K562 (cell line): ENCODE measurements at regions not wholly inside any gene's neighbourhood (a gene's known extent, or its start where the extent isn't known, plus 50 kb on each side); places are given as distances from the start of the nearest gene placed in this dataset.

Experiments used
- ATAC-seq: fragments of 200-7000 bp; cut with Tn5 transposase; 3 replicates; pipeline ENCODE4 v1.9.1; 2020; ENCODE audit warnings: moderate library complexity
- BruUV-seq: library from RNA; stranded (reverse); fragments of 400-500 nt; replicated peaks from 2 replicates; lab custom pipeline; 2021; lab: Mats Ljungman, UMichigan
- CTCF ChIA-PET: fragments of 300-600 bp; formaldehyde crosslinking; extraction: SDS; loops from one replicate; lab custom pipeline; 2021; ENCODE audit warnings: low intra/inter-chr PET ratio; lab: Yijun Ruan, JAX
- POLR2A ChIA-PET: fragments of 300-600, 350-650 bp; sonication (Branson Sonifier 250); formaldehyde crosslinking; extraction: SDS; loops from one replicate; lab custom pipeline; 2021; ENCODE audit warnings: antibody characterized with exemption, inconsistent platforms; lab: Yijun Ruan, JAX
- DNase-seq, 4 experiments: peaks; one replicate each; pipeline versions ENCODE4 v3.0.0 to v3.0.0-alpha.2; 2011 to 2018; ENCODE audit warnings: low spot score in 3 of 4, mixed read lengths in 3 of 4; ENCODE audit errors: extremely low read depth in 1 of 4
- FAIRE-seq: peaks from 2 replicates; lab custom pipeline; 2011; peaks lifted over from hg19 to GRCh38; lab: Jason Lieb, UNC
- H2AFZ ChIP-seq: 2 replicates; pipeline ENCODE4 v1.6.0; 2011; ENCODE audit warnings: low read depth, low read length, control low read depth, inconsistent platforms
- H3K27ac ChIP-seq: fragments of 200-600 bp; 3 replicates; pipeline ENCODE4 v1.8.0; 2011; ENCODE audit warnings: low read depth, mild to moderate bottlenecking, control low read depth, inconsistent platforms, low read length, moderate library complexity, mixed read lengths; ENCODE audit errors: extremely low read depth
- H3K27me3 ChIP-seq, 2 experiments: fragments of 300-600 bp in 1 of 2; 2 replicates in 1 of 2; 3 replicates in 1 of 2; pipeline versions ENCODE4 v1.6.0 to v1.8.0; 2011; ENCODE audit warnings: inconsistent platforms in 2 of 2, low read length in 2 of 2, mild to moderate bottlenecking in 1 of 2, mixed read lengths in 1 of 2, moderate library complexity in 1 of 2; ENCODE audit not compliant: control insufficient read depth in 2 of 2, insufficient read depth in 2 of 2
- H3K36me3 ChIP-seq: fragments of 300-600 bp; 3 replicates; pipeline ENCODE4 v1.8.0; 2011; ENCODE audit warnings: mild to moderate bottlenecking, low read length, inconsistent platforms; ENCODE audit not compliant: control insufficient read depth, insufficient read depth
- H3K4me1 ChIP-seq, 2 experiments: fragments of 200-600 bp in 1 of 2; replicated peaks in 1 of 2; 2 replicates in 1 of 2; 3 replicates in 1 of 2; pipeline versions ENCODE4 v1.5.1 to v1.8.0; 2011; ENCODE audit warnings: inconsistent platforms in 2 of 2, low read length in 2 of 2, mild to moderate bottlenecking in 1 of 2, mixed read lengths in 1 of 2, moderate library complexity in 1 of 2; ENCODE audit not compliant: control insufficient read depth in 2 of 2, insufficient read depth in 2 of 2
- H3K4me2 ChIP-seq: 2 replicates; pipeline ENCODE4 v1.6.1; 2011; ENCODE audit warnings: low read length, control low read depth, inconsistent platforms, mixed read lengths; ENCODE audit not compliant: insufficient read depth
- H3K4me3 ChIP-seq: fragments of 200-600 bp; sonication (generic), shearing (Covaris generic); 2 replicates; pipeline ENCODE4 v1.5.1; 2016; ENCODE audit warnings: control low read depth, inconsistent platforms
- H3K79me2 ChIP-seq: fragments of 200-600 bp; 3 replicates; pipeline ENCODE4 v1.8.0; 2011; ENCODE audit warnings: low read length, inconsistent platforms; ENCODE audit not compliant: control insufficient read depth, insufficient read depth
- H3K9ac ChIP-seq, 2 experiments: 2 replicates each; pipeline versions ENCODE4 v1.6.0 to v1.6.1; 2011; ENCODE audit warnings: low read depth in 2 of 2, low read length in 2 of 2, control low read depth in 1 of 2, inconsistent platforms in 1 of 2, mild to moderate bottlenecking in 1 of 2, mixed read lengths in 1 of 2; ENCODE audit not compliant: insufficient read depth in 1 of 2
- H3K9me1 ChIP-seq: one replicate; pipeline ENCODE4 v1.6.0; 2011; ENCODE audit warnings: inconsistent platforms, mild to moderate bottlenecking, low read length, moderate library complexity; ENCODE audit not compliant: control insufficient read depth, insufficient read depth
- H3K9me3 ChIP-seq: replicated peaks from 2 replicates; pipeline ENCODE4 v1.5.1; 2011; ENCODE audit warnings: low read depth, low read length, inconsistent platforms; ENCODE audit not compliant: control insufficient read depth, insufficient read depth
- H4K20me1 ChIP-seq: replicated peaks from 2 replicates; pipeline ENCODE4 v1.6.1; 2011; ENCODE audit warnings: low read length, inconsistent platforms, mixed read lengths; ENCODE audit not compliant: control insufficient read depth, insufficient read depth
- FOXO4 ChIP-seq: fragments of 450-650 bp; formaldehyde crosslinking; IDR thresholded peaks from 2 replicates; pipeline ENCODE4 v1.4.0; 2020; ENCODE audit warnings: mild to moderate bottlenecking, moderate library complexity
- HCFC1 ChIP-seq: IDR thresholded peaks from 2 replicates; pipeline ENCODE4 v1.6.1; 2012; ENCODE audit warnings: low read depth, low read length, improper control_type of control experiment
- KDM2B ChIP-seq: fragments of 250-450 bp; sonication (Bioruptor Pico); IDR thresholded peaks from 2 replicates; pipeline ENCODE4 v1.8.0; 2021; ENCODE audit warnings: mild to moderate bottlenecking, moderate library complexity
- RBM34 ChIP-seq: fragments of 200-400 bp; formaldehyde crosslinking; IDR thresholded peaks from 2 replicates; pipeline ENCODE4 v1.6.1; 2018; ENCODE audit warnings: low read length, borderline replicate concordance; ENCODE audit not compliant: insufficient read depth
- SMC3 ChIP-seq: conservative IDR thresholded peaks from 2 replicates; pipeline ENCODE4 v1.6.1; 2011; ENCODE audit warnings: low read depth, low read length, improper control_type of control experiment; ENCODE audit not compliant: insufficient read depth
- ZNF134 ChIP-seq: fragments of 250-450 bp; sonication (Bioruptor Pico); conservative IDR thresholded peaks from 2 replicates; pipeline ENCODE4 v1.4.0; 2020
- ZNF232 ChIP-seq: sonication (generic); formaldehyde crosslinking; IDR thresholded peaks from 2 replicates; pipeline ENCODE4 v1.8.0; 2022; ENCODE audit warnings: mild to moderate bottlenecking, missing genetic modification reagents
- ZNF253 ChIP-seq: fragments of 250-450 bp; sonication (Bioruptor Pico); conservative IDR thresholded peaks from 2 replicates; pipeline ENCODE4 v1.6.1; 2021; ENCODE audit warnings: mild to moderate bottlenecking
- ZNF324 ChIP-seq: fragments of 250-450 bp; sonication (Bioruptor Pico); IDR thresholded peaks from 2 replicates; pipeline ENCODE4 v1.4.0; 2020; ENCODE audit warnings: mild to moderate bottlenecking
- ZNF436 ChIP-seq: fragments of 250-450, 450-650 bp; sonication (Bioruptor Pico); formaldehyde crosslinking; IDR thresholded peaks from 2 replicates; pipeline ENCODE4 v1.7.0; 2020; ENCODE audit warnings: mild to moderate bottlenecking
- WGBS: fragments of 100-300 bp; shearing (Covaris generic); methylation state at CpG from one replicate; pipeline ENCODE4 v1.1.6; 2016; ENCODE audit warnings: low coverage, mixed read lengths; ENCODE audit not compliant: insufficient coverage; ENCODE audit errors: missing lambda C conversion rate; 5-methylcytosine and 5-hydroxymethylcytosine counted together
- in situ Hi-C: fragments of 300-500 bp; cut with MboI; formaldehyde crosslinking; loops from 4 replicates; pipeline ENCODE4 v1.15.0; 2018; ENCODE audit warnings: inconsistent platforms, mixed read lengths
- intact Hi-C: fragments of 100-400 bp; cut with micrococcal nuclease; formaldehyde crosslinking; loops from 2 replicates; pipeline ENCODE4 v1.14.2; 2022
- TF ChIP-seq, protein P1 (sequence below): fragments of 450-650 bp; conservative IDR thresholded peaks from 2 replicates; pipeline ENCODE4 v1.6.1; 2016; ENCODE audit warnings: missing genetic modification characterization, low read depth, mild to moderate bottlenecking, control low read depth, missing compliant biosample characterization
- TF ChIP-seq, protein P2 (sequence below): fragments of 450-650 bp; IDR thresholded peaks from 2 replicates; pipeline ENCODE4 v1.7.1; 2018; ENCODE audit warnings: mild to moderate bottlenecking, low read depth; ENCODE audit not compliant: partially characterized antibody
- TF ChIP-seq, protein P3 (sequence below), 2 experiments: fragments of 150-350 bp in 1 of 2; IDR thresholded peaks; 2 replicates each; pipeline ENCODE4 v1.6.1; 2012 to 2016; ENCODE audit warnings: low read depth in 2 of 2, low read length in 2 of 2, mild to moderate bottlenecking in 1 of 2, moderate library complexity in 1 of 2

DNA sequence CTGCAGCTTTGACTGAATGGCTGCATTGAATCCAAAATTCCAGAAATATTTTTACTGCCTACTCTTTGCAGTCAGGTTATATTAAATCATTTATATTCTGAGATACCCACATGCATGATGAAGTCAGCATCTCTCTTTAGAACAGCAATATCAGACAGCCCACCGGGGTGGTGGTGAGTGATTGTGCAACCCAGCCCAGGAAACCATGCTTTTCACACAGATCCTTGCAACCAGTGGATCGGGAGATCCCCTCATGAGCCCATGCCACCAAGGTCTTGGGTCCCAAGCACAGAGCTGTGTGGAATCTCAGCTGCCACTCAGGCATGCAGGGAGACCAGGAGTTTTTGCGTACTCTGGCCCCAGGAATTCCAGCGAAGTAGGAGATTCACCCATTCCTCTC lies 226.5 kb downstream of the DTWD2 start:
- DNase-seq = no peak
- Histone ChIP-seq H3K9me1 (no peaks in the 10 kb centered on the region), H3K27me3 (no peaks in the 10 kb centered on the region), H3K79me2 (no peaks in the 10 kb centered on the region), H3K4me2 (no peak overlapping the region), H3K36me3 (no peaks in the 10 kb centered on the region), H4K20me1 (no peaks in the 10 kb centered on the region), H3K4me3 (no peak overlapping the region), H3K4me1 (no peaks in the 10 kb centered on the region), H3K9me3 (no peaks in the 10 kb centered on the region), H3K9ac (no peak overlapping the region), H3K27ac (no peak overlapping the region), H2AFZ (no peak overlapping the region)
- FAIRE-seq = no peak
- no TSS peak for BruUV-seq
- POLR2A ChIA-PET = interaction anchor here (0.5 kb wide), 1 partner anchor 10 kb away, joined by 3 read pairs; no protein-coding TSS in a partner anchor
- 3% methylated on average over 4 of the region's 4 CpGs for WGBS
- intact Hi-C loops = no loop called here
- CTCF ChIA-PET = no interaction called here
- ATAC-seq = no peak
- in situ Hi-C loops = no loop called here
- TF ChIP-seq, protein P1, sequence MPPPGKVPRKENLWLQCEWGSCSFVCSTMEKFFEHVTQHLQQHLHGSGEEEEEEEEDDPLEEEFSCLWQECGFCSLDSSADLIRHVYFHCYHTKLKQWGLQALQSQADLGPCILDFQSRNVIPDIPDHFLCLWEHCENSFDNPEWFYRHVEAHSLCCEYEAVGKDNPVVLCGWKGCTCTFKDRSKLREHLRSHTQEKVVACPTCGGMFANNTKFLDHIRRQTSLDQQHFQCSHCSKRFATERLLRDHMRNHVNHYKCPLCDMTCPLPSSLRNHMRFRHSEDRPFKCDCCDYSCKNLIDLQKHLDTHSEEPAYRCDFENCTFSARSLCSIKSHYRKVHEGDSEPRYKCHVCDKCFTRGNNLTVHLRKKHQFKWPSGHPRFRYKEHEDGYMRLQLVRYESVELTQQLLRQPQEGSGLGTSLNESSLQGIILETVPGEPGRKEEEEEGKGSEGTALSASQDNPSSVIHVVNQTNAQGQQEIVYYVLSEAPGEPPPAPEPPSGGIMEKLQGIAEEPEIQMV (tag) = no peak
- TF ChIP-seq SMC3 (no peak), ZNF436 (CRISPR knock-in tag) (no peak), ZNF253 (CRISPR knock-in tag) (no peak), ZNF324 (CRISPR knock-in tag) (no peak), RBM34 (no peak), ZNF134 (CRISPR knock-in tag) (no peak), FOXO4 (CRISPR knock-in tag) (no peak), KDM2B (CRISPR knock-in tag) (no peak), ZNF232 (CRISPR knock-in tag) (no peak), HCFC1 (no peak)
- TF ChIP-seq, protein P2, sequence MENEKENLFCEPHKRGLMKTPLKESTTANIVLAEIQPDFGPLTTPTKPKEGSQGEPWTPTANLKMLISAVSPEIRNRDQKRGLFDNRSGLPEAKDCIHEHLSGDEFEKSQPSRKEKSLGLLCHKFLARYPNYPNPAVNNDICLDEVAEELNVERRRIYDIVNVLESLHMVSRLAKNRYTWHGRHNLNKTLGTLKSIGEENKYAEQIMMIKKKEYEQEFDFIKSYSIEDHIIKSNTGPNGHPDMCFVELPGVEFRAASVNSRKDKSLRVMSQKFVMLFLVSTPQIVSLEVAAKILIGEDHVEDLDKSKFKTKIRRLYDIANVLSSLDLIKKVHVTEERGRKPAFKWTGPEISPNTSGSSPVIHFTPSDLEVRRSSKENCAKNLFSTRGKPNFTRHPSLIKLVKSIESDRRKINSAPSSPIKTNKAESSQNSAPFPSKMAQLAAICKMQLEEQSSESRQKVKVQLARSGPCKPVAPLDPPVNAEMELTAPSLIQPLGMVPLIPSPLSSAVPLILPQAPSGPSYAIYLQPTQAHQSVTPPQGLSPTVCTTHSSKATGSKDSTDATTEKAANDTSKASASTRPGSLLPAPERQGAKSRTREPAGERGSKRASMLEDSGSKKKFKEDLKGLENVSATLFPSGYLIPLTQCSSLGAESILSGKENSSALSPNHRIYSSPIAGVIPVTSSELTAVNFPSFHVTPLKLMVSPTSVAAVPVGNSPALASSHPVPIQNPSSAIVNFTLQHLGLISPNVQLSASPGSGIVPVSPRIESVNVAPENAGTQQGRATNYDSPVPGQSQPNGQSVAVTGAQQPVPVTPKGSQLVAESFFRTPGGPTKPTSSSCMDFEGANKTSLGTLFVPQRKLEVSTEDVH = no peak
- TF ChIP-seq, protein P3, sequence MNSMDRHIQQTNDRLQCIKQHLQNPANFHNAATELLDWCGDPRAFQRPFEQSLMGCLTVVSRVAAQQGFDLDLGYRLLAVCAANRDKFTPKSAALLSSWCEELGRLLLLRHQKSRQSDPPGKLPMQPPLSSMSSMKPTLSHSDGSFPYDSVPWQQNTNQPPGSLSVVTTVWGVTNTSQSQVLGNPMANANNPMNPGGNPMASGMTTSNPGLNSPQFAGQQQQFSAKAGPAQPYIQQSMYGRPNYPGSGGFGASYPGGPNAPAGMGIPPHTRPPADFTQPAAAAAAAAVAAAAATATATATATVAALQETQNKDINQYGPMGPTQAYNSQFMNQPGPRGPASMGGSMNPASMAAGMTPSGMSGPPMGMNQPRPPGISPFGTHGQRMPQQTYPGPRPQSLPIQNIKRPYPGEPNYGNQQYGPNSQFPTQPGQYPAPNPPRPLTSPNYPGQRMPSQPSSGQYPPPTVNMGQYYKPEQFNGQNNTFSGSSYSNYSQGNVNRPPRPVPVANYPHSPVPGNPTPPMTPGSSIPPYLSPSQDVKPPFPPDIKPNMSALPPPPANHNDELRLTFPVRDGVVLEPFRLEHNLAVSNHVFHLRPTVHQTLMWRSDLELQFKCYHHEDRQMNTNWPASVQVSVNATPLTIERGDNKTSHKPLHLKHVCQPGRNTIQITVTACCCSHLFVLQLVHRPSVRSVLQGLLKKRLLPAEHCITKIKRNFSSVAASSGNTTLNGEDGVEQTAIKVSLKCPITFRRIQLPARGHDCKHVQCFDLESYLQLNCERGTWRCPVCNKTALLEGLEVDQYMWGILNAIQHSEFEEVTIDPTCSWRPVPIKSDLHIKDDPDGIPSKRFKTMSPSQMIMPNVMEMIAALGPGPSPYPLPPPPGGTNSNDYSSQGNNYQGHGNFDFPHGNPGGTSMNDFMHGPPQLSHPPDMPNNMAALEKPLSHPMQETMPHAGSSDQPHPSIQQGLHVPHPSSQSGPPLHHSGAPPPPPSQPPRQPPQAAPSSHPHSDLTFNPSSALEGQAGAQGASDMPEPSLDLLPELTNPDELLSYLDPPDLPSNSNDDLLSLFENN (IDR thresholded peaks at IDR 0.05; ENCODE audit: low read depth in 2 of 2, low read length in 2 of 2) = no peak
